Loucy (cell line): ENCODE measurements at regions not wholly inside any gene's neighbourhood (a gene's known extent, or its start where the extent isn't known, plus 50 kb on each side); places are given as distances from the start of the nearest gene placed in this dataset.

ENCODE experiments used
- H2AFZ ChIP-seq: fragments of 200-600 bp; sonication (generic); 2 replicates; pipeline ENCODE4 v1.6.0; 2016; ENCODE audit warnings: antibody characterized with exemption, mild to moderate bottlenecking, low read length, moderate library complexity
- H3F3A ChIP-seq: fragments of 200-600 bp; 2 replicates; pipeline ENCODE4 v1.6.0; 2016; ENCODE audit warnings: antibody characterized with exemption, low read depth, mild to moderate bottlenecking
- H3K27me3 ChIP-seq: fragments of 200-600 bp; sonication (generic); 2 replicates; pipeline ENCODE4 v1.6.1; 2014; ENCODE audit warnings: low read length, mild to moderate bottlenecking; ENCODE audit not compliant: insufficient read depth, poor library complexity, severe bottlenecking
- H3K36me3 ChIP-seq: fragments of 200-600 bp; sonication (generic); 2 replicates; pipeline ENCODE4 v1.6.1; 2016; ENCODE audit warnings: low read length; ENCODE audit not compliant: insufficient read depth
- H3K4me1 ChIP-seq: fragments of 200-600 bp; sonication (generic); 2 replicates; pipeline ENCODE4 v1.5.1; 2014; ENCODE audit warnings: low read length, mild to moderate bottlenecking; ENCODE audit not compliant: insufficient read depth, poor library complexity, severe bottlenecking
- H3K4me2 ChIP-seq: fragments of 200-600 bp; sonication (generic); 2 replicates; pipeline ENCODE4 v1.6.0; 2014; ENCODE audit warnings: antibody characterized with exemption, low read length, low read depth, mild to moderate bottlenecking; ENCODE audit not compliant: poor library complexity, severe bottlenecking
- H3K4me3 ChIP-seq: fragments of 200-600 bp; sonication (generic); 2 replicates; pipeline ENCODE4 v1.5.1; 2014; ENCODE audit warnings: low read length, mild to moderate bottlenecking, mixed read lengths; ENCODE audit not compliant: poor library complexity, severe bottlenecking
- H3K79me2 ChIP-seq: fragments of 200-600 bp; sonication (generic); 2 replicates; pipeline ENCODE4 v1.6.1; 2014; ENCODE audit warnings: low read length; ENCODE audit not compliant: insufficient read depth
- H3K9ac ChIP-seq: fragments of 200-600 bp; sonication (generic); 2 replicates; pipeline ENCODE4 v1.6.0; 2014; ENCODE audit warnings: mild to moderate bottlenecking, low read depth, low read length, moderate library complexity; ENCODE audit not compliant: poor library complexity, severe bottlenecking
- H3K9me2 ChIP-seq: fragments of 200-600 bp; sonication (generic); replicated peaks from 2 replicates; pipeline ENCODE4 v1.6.1; 2016; ENCODE audit warnings: low read depth, low read length, mixed read lengths
- H3K9me3 ChIP-seq: fragments of 200-600 bp; sonication (generic); 2 replicates; pipeline ENCODE4 v1.6.1; 2014; ENCODE audit warnings: mild to moderate bottlenecking, antibody characterized with exemption, low read length, low read depth; ENCODE audit not compliant: insufficient read depth
- H4K20me1 ChIP-seq: fragments of 200-600 bp; sonication (generic); 2 replicates; pipeline ENCODE4 v1.6.0; 2014; ENCODE audit warnings: antibody characterized with exemption, low read length, mild to moderate bottlenecking; ENCODE audit not compliant: insufficient read depth, poor library complexity, severe bottlenecking
- CTCF ChIP-seq: fragments of 200-600 bp; sonication (generic); conservative IDR thresholded peaks from 2 replicates; pipeline ENCODE4 v1.5.1; 2014; ENCODE audit warnings: mild to moderate bottlenecking, antibody characterized with exemption, low read length
- EZH2phosphoT487 ChIP-seq: fragments of 200-600 bp; IDR thresholded peaks from 2 replicates; pipeline ENCODE4 v1.6.1; 2018; ENCODE audit warnings: antibody characterized with exemption, mild to moderate bottlenecking, moderate library complexity, borderline replicate concordance

GRCh38 chr2:176567361-176567760, 298.1 kb downstream of the MTX2 start:
- Histone ChIP-seq H3K9me2 (no peaks in the 10 kb centered on the region), H3K4me1 (peaks cover 7% of the 10 kb centered on the region), H3K9me3 (no peaks in the 10 kb centered on the region), H3K9ac (no peak overlapping the region), H3K4me3 (no peak overlapping the region), H4K20me1 (no peaks in the 10 kb centered on the region), H3F3A (no peaks in the 10 kb centered on the region), H3K79me2 (no peaks in the 10 kb centered on the region), H3K36me3 (no peaks in the 10 kb centered on the region), H3K27me3 (no peaks in the 10 kb centered on the region), H3K4me2 (no peak overlapping the region), H2AFZ (no peak overlapping the region; the same call in 1 of the 2 replicates)
- no peak for TF ChIP-seq EZH2phosphoT487
- TF ChIP-seq CTCF: no peak

DNA sequence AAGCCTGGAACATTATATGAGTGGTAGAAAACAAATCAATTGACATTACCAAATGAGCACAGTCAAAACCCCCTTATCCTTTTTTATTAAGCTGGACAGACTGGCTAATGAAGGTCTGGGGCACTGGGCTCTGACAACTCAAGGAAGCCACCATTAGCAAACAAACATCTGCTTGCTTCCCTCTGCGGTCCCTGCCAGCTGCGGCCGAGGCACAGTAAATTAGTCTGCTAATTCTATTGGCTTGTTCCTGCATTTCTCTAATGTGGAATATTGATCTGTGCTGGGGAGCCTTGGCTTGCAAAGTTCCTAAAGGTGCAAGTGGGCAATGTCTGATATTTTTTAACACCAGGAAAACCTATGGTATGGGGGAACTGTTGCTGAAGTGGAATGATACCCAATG, 300.3 kb downstream of the MTX2 start:
- Histone ChIP-seq H2AFZ (no peak overlapping the region), H3K4me1 (peaks cover 7% of the 10 kb centered on the region), H3K9me3 (no peaks in the 10 kb centered on the region), H3K79me2 (no peaks in the 10 kb centered on the region), H3F3A (no peaks in the 10 kb centered on the region), H3K36me3 (no peaks in the 10 kb centered on the region), H4K20me1 (no peaks in the 10 kb centered on the region), H3K9me2 (no peaks in the 10 kb centered on the region), H3K4me3 (no peak overlapping the region), H3K4me2 (no peak overlapping the region), H3K27me3 (no peaks in the 10 kb centered on the region), H3K9ac (no peak overlapping the region)
- no peak for TF ChIP-seq CTCF
- no peak for TF ChIP-seq EZH2phosphoT487

- Histone ChIP-seq H3K9me2 (no peaks in the 10 kb centered on the region), H3K27me3 (no peaks in the 10 kb centered on the region), H3K79me2 (no peaks in the 10 kb centered on the region), H3K36me3 (no peaks in the 10 kb centered on the region), H4K20me1 (no peaks in the 10 kb centered on the region), H2AFZ (no peak overlapping the region), H3F3A (no peaks in the 10 kb centered on the region), H3K4me1 (no peaks in the 10 kb centered on the region), H3K4me3 (no peak overlapping the region), H3K9me3 (no peaks in the 10 kb centered on the region), H3K9ac (no peak overlapping the region), H3K4me2 (no peak overlapping the region)
- no peak for TF ChIP-seq CTCF
- no peak for TF ChIP-seq EZH2phosphoT487
These were observed 304.6 kb downstream of the MTX2 start for GRCh38 chr2:176573612-176574483.
